ENCODE measurements at regions not wholly inside any gene's neighbourhood (a gene's known extent, or its start where the extent isn't known, plus 50 kb on each side); places are given as distances from the start of the nearest gene placed in this dataset.
A peak's percentile ranks its signal among the peaks of the same experiment; 100 is the strongest.
"Not testable (repeated sequence)": the region's sequence is repeated elsewhere in the genome, so short reads cannot be mapped to it uniquely, and the experiment has no call there.

DNA sequence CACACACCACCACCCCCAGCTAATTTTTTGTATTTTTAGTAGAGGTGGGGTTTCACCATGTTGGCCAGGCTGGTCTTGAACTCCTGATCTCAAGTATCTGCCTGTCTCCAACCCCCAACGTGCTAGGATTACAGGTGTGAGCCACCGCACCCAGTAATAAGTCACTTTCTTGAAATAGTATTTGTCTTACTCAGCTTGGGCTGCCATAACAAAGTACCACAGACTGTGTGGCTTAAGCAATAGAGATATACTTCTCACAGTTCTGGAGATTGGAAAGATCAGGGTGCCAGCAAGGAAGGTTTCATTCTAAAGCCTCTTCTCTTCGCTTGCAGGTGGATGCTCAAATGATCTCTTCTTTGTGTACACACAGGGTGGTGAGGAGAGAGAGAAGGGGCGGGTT, 99.8 kb downstream of the ARRDC3 start:
- DNase-seq: no peak

DNA sequence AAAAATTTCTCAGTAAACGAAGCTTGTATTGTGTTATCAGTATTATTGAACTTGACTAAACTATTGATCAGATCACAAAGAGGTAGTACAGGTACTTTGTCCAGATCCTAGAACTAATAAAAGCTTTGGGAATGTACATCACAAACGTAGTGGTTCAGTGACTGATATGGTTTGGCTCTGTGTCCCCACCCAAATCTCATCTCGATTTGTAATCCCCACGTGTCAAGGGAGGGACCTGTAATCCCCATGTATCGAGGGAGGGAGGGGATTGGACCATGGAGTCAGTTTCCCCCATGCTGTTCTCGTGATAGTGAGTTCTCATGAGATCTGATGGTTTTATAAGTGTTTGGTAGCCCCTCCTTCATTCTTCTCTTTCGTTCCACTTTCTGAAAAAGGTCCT, 100.9 kb downstream of the ARRDC3 start:
- no peak for DNase-seq

DNA sequence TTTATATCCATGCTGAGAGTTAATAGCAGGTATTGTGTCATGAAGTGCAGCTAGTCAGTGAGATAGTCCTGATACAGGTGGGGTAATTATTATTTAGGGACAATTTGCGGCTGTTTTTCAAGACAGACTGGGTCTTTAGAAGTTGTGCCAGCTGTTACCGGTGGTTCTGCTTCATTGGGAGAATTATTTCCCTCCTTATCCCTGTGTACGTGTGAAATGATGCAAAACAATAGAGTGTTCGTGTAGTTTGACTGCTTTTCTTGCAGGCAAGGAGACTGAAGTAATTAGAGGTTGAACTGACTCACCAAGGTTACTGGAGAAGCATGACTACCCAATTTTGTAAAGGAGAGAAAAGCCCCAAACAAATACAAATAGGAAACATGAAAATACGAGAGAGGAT, 101.7 kb downstream of the ARRDC3 start:
- no peak for DNase-seq

DNA sequence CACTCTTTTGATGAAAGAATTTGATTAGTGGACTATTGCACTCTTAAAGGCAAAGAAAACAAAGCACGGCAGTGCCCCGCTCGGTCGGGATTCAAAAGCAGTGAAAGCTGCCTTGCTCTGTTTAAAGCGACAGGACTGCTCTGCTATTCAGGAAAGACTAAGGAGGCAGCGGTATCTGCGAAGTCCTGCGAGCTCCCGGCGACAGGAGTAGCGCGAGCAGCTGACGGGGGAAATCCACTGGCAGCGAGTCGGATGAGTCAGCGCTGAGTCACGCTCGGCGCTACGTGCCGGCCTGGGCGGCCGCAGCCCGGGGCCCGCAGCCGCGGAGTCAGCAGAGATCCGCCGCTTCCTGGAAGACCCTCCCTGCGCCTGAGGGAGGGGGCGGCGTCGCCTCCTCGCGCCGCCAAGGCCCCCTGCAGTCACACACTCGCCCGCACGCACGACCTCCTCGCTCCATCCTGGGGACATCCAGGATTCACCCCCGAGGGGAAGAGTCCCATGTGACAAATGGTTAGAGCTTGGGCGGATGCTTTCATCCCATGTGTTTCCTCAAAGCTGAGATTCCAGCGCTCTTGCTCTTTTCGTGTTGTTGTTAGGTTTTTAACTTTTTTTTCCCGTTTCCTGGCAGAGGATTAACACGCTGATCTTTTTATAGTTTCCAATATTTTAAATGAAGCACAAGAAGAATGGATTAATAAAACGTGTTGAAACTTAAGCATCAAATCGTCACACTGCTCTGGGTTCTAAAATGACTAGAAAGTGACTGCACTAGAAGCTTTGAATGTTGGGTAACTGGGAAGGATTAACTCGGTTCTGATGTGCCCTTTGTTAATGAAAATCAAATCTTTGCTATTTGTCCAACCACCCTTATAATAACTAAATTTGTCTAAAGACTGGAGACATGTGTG, 102.5 kb downstream of the ARRDC3 start:
- peak; percentile 60 for DNase-seq

DNA sequence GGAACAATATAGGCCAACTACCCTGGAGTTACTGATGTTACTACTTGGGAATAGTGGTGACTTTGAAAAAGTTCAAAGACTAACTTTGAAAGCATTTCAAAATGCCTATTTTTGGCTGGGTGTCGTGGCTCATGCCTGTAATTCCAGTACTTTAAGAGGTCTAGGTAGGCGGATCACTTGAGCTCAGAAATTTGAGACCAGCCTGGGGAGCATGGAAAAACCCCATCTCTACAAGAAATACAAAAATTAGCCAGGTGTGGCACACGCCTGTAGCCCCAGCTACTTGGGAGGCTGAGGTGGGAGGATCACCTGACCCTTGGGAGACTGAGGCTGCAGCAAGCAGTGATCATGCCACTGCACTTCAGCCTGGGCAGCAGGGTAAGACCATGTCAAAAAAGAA, 105.3 kb downstream of the ARRDC3 start:
- no peak for DNase-seq

DNA sequence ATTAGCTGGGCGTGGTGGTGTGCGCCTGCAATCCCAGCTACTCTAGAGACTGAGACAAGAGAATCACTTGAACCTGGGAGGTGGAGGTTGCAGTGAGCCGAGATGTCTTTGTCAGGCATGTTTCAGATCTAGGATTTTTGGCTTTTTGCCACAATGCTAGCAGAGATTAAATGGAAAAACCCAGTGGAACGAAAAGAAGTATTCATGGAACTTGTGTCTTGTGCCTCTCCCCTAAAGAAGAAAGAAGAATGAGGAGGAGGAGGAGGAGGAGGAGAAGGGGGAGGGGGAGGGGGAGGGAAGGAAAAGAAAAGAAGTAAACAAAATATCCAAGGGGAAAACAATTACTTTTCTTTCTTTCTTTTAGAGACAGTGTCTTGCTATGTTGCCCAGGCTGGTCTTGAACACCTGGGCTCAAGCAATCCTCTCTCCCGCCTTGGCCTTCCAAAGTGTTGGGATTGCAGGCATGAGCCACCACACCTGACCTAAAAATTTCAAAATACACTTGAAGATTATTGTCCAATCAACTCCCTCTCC, 106.0 kb downstream of the ARRDC3 start:
- no peak for DNase-seq

DNA sequence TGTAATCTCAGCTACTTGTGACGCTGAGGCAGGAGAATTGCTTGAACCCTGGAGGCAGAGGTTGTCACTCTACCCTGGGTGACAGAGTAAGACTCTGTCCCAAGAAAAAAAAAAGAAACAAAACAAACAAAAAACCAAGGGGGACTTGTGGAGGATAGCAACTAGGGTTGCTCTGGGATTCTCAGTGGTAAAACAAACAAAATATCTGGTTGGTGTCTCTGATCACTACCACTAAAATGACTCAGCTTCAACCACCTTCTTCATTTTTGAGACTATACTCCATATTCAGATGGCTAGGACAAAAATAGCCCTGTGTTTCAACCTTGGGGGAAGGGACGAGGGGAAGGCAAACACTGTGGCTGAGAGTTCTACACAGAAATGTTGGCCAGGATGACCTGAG, 110.3 kb downstream of the ARRDC3 start:
- no peak for DNase-seq

DNA sequence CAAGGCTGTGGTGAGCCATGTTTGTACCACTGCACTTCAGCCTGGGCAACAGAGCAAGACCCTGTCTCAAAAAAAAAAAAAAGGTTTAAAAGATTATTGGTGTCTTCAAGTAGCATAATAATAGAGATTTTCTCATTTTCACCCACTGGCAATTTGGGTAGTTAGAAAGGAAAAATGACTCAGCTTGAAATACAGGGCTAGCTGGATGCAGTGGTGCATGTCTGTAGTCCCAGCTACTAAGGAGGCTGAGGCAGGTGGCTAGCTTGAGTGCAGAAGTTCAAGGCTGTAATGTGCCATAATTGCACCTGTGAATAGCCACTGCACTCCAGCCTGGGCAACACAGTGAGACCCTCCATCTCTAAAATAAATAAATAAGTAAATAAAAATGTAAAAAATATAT, 111.1 kb downstream of the ARRDC3 start:
- no peak for DNase-seq

DNA sequence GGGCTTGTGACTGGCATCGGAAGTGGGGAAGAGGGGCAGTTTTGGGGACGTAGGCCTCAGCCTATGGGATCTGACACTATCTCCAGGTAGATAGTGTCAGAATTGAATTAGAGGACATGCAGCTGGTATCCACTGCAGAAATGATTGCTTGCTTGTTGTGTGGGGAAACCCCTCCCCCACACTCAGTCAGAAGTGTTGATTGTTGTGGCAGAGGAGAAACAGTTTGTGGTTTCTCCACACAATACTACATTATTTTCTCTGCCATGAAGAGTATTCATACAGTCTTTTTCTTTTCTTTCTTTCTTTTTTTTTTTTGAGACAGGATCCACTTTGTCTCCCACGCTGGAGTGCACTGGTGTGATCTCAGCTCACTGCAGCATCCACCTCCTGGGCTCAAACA, 113.9 kb downstream of the ARRDC3 start:
- no peak for DNase-seq

DNA sequence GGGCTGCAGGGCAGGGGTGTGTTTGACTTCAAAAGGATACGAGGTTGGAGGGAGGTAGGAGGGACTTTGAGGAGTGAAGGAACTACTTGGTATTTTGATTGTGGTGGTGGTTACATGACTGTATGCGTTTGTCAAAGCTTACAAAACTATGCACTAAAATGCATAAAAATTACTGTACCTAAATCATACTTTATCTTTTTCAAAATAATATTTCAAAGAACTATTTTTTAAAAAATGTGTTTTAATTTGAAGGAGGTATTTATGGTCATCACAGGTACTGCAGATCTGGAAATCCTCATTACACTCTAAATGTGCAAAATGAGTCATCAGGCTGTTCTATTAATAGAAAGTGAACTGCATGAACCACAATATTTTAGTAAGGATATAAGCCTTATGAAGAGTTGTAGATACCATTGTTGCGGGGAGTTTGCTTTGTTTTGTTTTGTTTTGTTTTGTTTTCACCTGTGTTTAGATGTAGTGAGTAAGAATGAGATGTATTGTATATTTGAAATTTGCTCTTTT, 116.9 kb downstream of the ARRDC3 start:
- no peak for DNase-seq

DNA sequence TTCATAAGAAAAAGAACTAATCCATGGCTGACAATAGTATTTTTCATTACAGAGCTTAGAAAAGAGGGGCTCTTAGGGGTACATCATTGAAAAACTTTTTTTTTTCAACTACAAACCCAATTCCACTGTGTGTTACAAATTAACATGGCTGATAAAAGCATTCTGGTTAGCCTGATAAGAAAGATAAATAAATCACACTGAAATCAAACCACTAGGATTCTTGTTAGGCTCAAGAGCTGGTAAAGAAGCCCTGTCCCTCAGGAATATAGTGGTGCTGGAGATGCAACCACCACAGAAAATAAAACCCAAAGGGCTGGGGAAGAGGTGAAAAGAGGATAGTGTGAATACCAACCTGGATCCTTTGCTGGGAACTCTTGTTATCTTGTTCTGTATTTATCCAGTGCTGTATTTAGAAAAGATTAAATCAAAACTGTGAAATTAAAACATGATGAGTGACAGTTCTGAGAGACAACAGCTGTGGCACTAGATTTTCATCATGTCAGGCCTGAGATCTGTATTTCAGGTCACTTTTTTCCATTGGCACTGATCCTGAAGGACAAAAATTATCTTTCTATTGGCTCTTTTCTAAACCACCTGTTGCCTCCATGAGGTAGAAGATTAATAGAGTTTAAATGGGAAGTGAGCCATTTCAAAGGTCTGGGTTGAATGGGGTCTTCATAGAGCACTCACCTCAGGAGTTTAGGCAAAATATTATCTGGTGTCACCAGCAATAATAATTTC, 118.6 kb downstream of the ARRDC3 start:
- no peak for DNase-seq

DNA sequence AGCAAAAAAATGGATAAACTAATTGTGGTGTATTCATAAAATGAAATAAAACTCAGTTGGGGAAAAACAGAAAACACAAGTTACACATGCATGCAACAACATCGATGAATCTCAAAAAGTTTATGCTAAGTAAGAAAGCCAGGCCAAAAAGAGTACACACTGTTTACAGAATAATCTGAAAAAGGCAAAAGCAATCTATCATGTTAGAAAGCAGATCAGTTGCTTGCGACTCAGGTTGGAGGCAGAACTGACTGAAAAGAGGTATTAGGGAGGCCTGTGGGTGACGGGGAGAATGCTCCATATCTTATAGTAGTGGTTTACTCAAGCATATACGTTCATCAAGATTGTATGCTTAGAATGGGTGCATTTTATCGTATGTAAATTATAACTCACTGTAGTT, 119.2 kb downstream of the ARRDC3 start:
- no peak for DNase-seq

DNA sequence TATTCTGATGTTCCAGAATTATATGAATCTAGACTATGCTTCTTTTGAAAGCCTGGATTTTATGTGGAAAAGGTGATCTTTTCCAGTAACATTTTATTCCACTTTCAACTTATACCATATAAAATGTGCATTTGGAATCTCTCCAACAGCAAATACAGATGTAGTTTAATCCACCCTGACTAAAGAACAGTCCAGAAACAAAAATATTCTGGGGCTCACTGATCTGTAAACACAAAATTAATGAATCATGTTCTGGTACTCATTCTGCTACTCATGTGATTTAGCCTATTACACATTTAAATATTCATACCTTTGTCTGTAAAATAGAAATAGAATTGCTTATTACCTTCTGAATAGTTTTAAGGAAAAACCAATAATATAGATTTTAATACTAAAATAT, 125.8 kb downstream of the ARRDC3 start:
- no peak for DNase-seq

DNA sequence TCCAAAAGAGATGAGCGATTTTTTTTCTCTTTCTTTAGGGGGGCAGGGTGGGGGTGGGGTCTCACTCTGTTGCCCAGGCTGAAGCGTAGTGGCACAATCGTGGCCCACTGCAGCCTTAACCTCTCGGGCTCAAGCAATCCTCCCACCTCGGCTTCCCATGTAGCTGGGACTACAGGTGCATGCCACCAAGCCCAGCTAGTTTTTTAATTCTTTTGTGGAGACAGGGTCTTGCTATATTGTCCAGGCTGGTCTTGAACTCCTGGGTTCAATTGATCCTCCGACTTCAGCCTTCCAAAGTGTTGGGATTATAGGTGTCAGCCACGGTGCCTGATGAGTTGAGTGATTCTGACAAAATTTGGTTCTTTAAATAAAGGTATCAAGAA, 127.0 kb downstream of the ARRDC3 start:
- DNase-seq: no peak

DNA sequence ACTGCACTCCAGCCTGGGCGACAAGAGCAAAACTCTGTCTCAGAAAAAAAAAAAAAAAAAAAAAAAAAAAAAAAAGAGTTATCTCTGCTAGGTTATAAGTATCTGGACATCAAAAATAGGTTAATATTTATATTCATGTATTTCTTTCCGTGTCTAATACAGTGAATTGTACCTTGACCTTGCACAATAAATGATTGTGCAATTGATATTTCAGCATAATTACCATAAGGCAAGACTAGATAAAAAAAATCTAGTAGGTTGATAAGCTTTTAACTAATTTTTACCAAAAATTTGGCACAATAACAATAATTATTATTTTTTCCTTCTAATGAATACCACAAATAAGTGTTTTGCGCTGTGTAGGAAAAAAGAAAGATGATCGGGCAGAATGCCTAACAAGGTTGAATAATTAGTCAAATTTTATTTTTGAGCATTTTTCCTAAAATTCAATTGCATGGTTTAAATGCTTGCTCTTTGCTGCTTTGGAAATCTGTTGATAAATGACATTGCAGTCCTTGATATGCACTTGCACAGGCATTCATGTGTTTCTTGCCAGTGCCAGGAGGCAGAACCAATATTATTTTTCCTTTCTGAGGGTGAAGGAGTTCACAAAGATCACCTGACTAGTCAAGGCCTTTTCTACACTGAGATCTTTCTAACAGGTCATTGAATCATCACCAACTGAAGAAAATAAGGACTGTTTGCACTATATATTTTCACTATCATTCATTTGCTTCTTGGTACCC, 127.5 kb downstream of the ARRDC3 start:
- DNase-seq: no peak

DNA sequence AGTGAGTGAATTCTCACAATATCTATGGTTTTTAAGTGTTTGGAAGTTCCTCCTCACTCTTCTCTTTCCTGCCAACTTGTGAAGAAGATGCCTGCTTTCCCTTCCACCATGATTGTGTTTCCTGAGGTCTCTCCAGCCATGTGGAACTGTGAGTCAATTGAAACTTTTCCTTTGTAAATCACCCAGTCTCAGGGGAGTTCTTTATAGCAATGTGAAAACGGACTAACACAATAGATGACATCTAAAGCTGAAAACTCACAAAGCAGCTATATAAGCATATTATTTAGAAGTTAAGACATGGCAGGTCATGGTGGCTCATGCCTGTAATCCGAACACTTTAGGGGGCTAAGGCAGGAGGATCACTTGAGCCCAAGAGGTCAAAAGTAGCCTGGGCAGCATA, 130.2 kb downstream of the ARRDC3 start:
- no peak for DNase-seq

DNA sequence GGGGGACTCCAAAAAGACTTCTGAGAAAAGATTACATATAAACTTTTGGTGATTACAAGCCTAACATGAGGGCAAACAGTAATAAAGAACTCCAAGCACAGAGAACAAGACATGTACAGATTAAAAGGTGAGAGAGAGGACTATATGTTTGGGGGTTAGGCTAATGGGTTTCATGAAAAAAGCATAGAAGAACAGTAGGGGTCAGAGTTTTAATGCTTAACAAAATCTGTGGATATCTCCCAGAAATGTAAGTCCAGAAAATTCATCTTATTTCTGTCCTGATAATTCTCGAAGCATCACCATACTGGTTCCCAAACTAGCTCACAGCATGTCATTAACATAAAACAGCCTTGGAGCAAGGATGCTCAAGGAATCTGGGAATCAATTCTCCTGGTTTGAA, 137.2 kb downstream of the ARRDC3 start:
- DNase-seq: no peak

DNA sequence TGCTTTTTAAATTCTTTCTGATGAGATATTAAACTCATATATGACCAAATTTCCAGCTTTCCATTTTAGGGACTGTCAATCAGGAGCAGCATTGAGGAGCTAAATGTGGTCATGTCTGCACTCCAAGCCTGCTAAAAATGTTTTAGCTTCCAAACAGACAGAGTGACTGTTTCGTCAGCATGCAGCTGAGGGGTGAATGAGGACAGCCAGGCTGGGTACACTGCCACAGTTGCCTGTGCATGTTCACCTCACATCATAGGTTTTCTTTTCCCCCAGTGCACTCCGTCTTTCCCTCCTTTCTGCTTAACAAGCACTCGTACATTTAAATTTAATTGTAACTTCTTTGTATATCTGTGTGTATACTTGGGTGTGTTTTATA, 138.1 kb downstream of the ARRDC3 start:
- no peak for DNase-seq

DNA sequence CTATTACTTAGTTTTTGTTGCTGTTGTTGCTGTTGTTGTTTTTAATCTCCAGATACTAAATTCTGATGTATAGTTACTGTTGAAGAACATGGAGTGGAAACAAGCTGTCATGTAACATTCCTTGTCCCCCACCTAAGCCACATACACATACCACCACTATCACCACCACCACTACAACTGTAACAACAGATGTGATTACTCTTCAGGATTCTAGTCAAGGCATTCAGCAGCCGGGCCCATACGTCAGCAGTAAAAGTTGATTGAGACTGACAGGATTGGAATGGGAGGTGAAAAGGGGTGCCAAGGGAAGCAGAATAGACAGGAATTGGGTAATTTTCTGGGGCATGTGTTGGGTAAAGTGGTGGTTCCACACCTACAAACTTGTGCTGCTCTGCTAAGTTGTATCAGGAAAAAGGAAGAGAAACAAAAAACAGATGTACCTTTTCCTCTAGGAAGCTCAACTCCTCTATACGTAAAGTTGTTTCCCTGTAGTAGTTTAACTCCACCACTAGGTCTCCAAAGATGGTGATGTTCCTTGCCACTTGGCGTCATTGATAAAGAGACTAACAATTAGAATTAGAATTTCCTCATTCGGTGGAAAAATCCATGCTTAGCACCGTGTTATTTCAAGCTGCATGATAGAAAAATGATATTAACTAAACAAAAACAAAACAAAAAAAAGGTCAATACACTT, 138.6 kb downstream of the ARRDC3 start:
- DNase-seq: no peak

DNA sequence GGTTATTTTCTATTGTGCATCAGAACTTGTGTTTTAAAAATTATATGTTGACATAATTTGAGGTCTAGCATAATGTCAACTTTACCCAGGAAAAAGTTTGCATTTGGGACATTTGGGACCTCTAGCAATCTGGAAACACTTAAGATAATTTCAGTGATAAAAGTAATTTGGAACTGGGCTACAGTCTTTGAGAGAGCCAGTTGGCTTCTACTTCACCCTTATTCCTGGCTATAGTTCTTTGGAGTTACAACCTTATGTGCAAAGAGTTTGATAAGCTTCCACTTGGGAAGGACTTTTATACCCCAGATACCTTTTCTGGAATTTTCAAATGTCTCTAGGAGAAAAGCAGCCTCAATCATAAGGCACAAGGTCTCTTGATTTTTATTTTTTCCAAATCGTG, 139.3 kb downstream of the ARRDC3 start:
- DNase-seq: no peak

DNA sequence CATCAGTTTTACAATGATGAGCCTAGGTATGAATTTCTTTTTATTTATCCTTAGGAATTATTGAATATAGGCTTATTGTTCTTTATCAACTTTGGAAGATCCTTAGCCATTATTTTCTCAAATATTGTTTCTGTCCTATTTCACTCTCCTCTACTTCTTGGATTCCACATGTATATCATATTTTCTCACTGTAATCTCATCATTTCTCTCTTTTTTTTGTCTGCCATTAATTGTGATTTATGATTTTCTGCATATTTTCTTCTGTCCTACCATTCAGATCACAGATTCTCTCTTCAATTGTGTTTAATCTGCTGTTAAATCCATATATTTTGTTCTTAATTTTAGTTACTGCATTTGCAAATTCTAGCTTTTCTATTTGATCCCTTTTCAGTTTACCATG, 139.8 kb downstream of the ARRDC3 start:
- DNase-seq: no peak

DNA sequence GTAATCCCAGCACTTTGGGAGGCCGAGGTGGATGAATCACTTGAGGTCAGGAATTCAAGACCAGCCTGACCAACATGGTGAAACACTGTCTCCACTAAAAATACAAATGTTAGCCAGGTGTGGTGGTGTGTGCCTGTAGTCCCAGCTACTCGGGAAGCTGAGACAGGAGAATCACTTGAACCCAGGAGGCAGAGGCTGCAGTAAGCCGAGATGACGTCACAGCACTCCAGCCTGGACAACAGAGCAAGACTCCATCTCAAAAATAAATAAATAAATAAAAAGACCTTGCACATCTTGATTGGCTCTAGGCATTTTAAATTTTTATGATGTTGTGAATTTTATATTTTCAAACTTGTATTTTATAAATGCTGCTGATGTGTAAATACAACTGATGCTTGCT, 141.7 kb downstream of the ARRDC3 start:
- DNase-seq: not testable (repeated sequence)

DNA sequence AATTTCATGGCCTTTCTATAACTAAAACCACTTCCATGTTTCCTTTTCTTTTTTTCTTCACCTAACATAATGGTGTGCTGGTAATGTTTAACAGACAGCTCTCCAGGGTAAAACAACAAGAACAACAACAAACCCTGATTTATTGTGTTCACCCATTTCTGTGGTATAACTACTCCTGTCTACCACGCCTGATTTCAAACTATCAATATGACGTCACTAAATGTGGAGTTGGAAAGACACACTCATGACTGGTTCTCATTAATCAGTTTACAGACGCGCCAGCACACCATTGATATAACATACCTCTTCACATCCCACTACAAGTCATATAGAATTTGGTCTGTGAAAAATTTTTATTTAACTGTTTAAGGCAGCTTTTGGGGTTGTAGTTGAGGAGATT, 142.9 kb downstream of the ARRDC3 start:
- DNase-seq: no peak

All from effector CD8-positive, alpha-beta T cell (primary cell).